Mesenteric fat pad (tissue), 1 donor: ENCODE measurements at regions not wholly inside any gene's neighbourhood (a gene's known extent, or its start where the extent isn't known, plus 50 kb on each side); places are given as distances from the start of the nearest gene placed in this dataset.

Experiments used
- DNase-seq: peaks from one replicate; pipeline ENCODE4 v3.0.0-alpha.2; 2020; ENCODE audit warnings: low spot score
- donor health status: DM: yes; HTN: yes; CAD: no.

- no peak for DNase-seq
Measured at GRCh38 chr2:217749008-217749407, 253.8 kb downstream of the TNS1 start.

GRCh38 chr2:217746808-217747207 lies 256.0 kb downstream of the TNS1 start:
- no peak for DNase-seq

- no peak for DNase-seq
Measured at GRCh38 chr2:217743966-217744761, 258.6 kb downstream of the TNS1 start.

DNA sequence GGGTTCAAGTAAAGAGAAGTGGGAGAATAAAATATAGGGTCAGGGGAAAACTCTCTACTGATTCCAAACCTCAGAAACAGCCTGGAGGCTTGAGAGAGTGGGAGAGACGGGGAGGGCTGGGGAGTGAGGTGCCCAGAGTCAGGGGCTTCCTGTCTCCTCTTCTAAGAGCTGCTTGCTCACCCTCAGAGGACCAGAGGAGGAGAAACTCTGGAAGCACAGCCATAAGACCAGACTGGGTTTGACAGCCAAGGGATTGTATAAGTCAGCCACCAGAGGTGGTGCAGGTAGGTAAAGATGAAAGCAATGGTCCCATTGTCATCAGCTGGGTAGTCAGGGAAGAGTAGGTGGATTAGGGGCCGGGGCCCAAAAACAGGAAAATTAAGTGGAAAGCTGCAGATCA lies 259.4 kb downstream of the TNS1 start:
- no peak for DNase-seq

DNA sequence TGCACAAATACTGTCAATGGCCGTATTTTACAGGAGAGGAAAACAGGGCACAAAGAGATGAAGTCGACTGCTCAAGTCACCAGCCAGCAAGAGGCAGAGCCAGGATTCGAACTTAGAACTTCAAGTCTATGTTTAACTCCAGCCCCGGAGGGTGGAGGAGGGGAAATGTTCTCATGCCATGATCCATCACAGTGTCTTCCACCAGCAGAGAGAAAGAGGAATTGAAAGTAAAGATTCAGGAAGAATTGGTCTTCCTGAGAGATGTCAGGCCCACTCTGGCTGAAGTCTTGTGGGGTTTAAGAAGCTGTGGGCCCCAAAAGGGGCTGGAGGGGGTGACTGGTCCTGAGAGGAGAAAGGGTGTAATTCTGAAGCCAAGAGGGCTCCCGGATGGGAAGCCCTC lies 260.0 kb downstream of the TNS1 start:
- no peak for DNase-seq

GRCh38 chr2:217742276-217742675 lies 260.5 kb downstream of the TNS1 start:
- DNase-seq = no peak

- DNase-seq = no peak
Measured at GRCh38 chr2:217741381-217741955, 261.3 kb downstream of the TNS1 start.

GRCh38 chr2:217740756-217741155 lies 262.0 kb downstream of the TNS1 start:
- DNase-seq = no peak

- DNase-seq = no peak
Measured at GRCh38 chr2:217740178-217740577, 262.6 kb downstream of the TNS1 start.

GRCh38 chr2:217739741-217740140 lies 263.1 kb downstream of the TNS1 start:
- no peak for DNase-seq

DNA sequence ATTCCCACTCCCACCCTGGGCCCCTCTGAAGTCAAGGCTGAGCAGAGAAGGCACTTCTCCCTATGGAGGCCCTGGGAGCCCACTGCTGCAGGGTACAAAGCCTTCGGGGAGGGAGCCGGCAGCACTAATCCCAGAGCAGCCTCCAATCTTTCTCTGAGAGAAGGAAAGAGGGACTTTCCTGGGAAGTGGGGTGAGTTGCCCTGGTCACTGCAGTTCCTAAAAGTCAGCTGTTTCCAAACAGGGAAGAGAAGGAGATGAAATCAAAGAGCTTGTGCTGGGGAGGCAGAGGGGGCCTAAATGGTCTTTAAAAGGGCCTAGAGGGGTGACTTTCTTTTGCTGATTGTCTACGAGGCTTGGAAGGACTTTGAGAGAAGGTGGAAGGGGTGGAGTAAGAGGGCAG lies 264.7 kb downstream of the TNS1 start:
- DNase-seq = no peak

DNA sequence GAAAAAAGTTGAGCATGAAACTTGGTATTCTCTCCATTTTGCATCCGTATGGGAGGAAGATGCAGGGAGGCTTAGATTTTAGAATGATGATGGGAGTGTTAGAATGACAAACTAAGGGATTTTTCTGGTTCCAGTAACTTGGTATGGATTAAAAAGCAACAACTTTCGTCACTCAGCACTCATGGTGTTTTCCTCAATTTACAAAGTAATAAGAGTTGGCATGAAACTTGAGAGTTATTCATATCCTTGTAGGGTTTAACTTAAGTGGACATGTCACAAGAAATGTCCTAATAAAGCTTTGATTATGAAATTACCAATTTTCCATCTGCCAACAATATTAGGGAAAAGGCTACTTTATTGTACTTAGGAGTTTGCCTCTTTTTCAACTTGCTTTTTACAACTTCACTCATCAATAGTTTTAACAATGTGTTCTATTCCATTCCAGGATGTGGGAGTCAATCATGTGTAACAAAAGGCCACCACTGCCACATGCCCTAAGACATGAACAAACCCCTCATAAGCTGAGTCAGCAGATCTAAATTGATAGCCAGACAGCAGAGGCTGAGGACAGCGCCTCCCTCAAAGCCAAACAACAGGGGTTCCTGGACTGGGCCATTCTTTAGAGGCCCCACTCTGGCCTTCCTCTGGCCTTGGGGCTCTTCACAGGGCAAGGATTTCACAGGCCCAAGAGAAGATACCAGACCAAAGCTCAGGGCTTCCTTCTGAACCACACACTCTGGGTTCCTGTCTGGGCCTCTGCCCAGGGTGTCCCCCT lies 265.8 kb downstream of the TNS1 start:
- no peak for DNase-seq

GRCh38 chr2:217735899-217736298 lies 266.9 kb downstream of the TNS1 start:
- DNase-seq = no peak

GRCh38 chr2:217735034-217735433 lies 267.8 kb downstream of the TNS1 start:
- no peak for DNase-seq

- peak; percentile 18 for DNase-seq
Measured at GRCh38 chr2:217733461-217733860, 269.3 kb downstream of the TNS1 start.

GRCh38 chr2:217732992-217733391 lies 269.8 kb downstream of the TNS1 start:
- DNase-seq = peak; percentile 55

DNA sequence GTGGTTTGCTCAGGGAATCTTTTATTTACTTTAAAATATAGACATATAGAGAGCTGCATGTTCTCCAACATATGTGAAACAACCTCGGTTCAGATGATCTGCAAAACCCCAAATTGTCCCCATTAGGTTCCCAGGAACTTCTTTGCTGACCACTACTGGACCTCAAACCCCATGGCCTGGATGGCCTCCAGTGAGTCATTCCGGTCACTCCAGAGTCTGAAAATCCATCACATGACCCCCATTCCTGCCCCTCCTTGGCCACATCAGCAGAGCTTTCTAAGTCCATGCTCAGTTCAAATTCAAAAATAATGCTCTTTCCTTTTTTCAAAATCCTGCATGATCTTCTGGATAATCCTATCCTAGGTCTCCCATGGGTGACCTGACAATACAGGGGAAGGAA lies 271.0 kb downstream of the TNS1 start:
- DNase-seq = peak; percentile 33

- DNase-seq = peak; percentile 88
Measured at GRCh38 chr2:217729421-217730053, 273.3 kb downstream of the TNS1 start.

GRCh38 chr2:217727801-217728200 lies 275.0 kb downstream of the TNS1 start:
- DNase-seq = peak; percentile 41

- DNase-seq = no peak
Measured at GRCh38 chr2:217725409-217725808, 277.4 kb downstream of the TNS1 start.

- DNase-seq = no peak
Measured at GRCh38 chr2:217724471-217724870, 278.3 kb downstream of the TNS1 start.

DNA sequence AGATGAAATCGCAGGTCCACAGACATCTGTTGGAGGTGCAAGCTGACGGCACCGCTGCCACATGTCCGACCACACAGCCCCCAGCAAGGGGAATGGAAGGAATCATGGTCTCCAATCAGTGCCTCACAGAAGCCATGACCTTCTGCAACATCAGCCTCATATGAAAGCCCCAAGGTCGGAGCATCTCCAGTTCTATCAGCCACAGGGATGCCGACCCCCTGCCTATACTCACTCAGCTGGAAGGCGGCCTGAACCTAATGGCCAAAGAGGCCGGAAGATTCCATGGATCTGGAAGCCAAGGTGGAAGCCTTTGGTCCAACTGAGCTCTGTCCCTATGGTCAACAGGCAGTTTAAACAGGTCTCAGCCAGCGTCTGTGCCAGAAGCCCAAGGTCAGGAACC lies 278.8 kb downstream of the TNS1 start:
- peak; percentile 74 for DNase-seq
